B cell (primary cell): ENCODE measurements at regions not wholly inside any gene's neighbourhood (a gene's known extent, or its start where the extent isn't known, plus 50 kb on each side); places are given as distances from the start of the nearest gene placed in this dataset.

Source experiments
- ATAC-seq: fragments of 200-7000 bp; cut with Tn5 transposase; one replicate; pipeline ENCODE4 v1.10.0; 2021; ENCODE audit warnings: low read depth, mild to moderate bottlenecking, moderate number of reproducible peaks, moderate library complexity
- CTCF ChIA-PET: fragments of 350-600 bp; sonication (Branson Sonifier 250); formaldehyde crosslinking; loops from one replicate; lab custom pipeline; 2021; ENCODE audit warnings: antibody characterized with exemption, inconsistent platforms; lab: Charles Lee
- POLR2A ChIA-PET: fragments of 350-600 bp; sonication (Branson Sonifier 250); formaldehyde crosslinking; loops from one replicate; lab custom pipeline; 2021; ENCODE audit warnings: antibody characterized with exemption; lab: Charles Lee
- DNase-seq: peaks from one replicate; pipeline ENCODE4 v3.0.0; 2013
- H2AFZ ChIP-seq: 2 replicates; pipeline ENCODE4 v1.6.1; 2012; ENCODE audit warnings: mild to moderate bottlenecking, low read depth, low read length; ENCODE audit not compliant: insufficient read depth, poor library complexity, severe bottlenecking
- H3K27ac ChIP-seq, 2 donors: 1 replicate in 1 of 2; 2 replicates in 1 of 2; pipeline ENCODE4 v1.5.1; 2012 to 2013; ENCODE audit warnings: low read length in 2 of 2, mild to moderate bottlenecking in 2 of 2, moderate library complexity in 1 of 2
- H3K27me3 ChIP-seq, 4 experiments: fragments of 200-600 bp in 1 of 4; sonication (generic) in 1 of 4; replicated peaks in 1 of 4; 1 replicate in 2 of 4; 2 replicates in 2 of 4; pipeline versions ENCODE4 v1.6.1 to v1.7.0; 2013 to 2016; ENCODE audit warnings: low read length in 3 of 4, mild to moderate bottlenecking in 2 of 4, mixed read lengths in 1 of 4, moderate library complexity in 1 of 4; ENCODE audit not compliant: insufficient read depth in 4 of 4, control insufficient read depth in 3 of 4; ENCODE audit errors: control extremely low read depth in 1 of 4
- H3K36me3 ChIP-seq, 2 experiments: replicated peaks in 1 of 2; 1 replicate in 1 of 2; 2 replicates in 1 of 2; pipeline versions ENCODE4 v1.6.1 to v1.7.1; 2013; ENCODE audit warnings: low read length in 1 of 2; ENCODE audit not compliant: insufficient read depth in 2 of 2, control insufficient read depth in 1 of 2; ENCODE audit errors: control extremely low read depth in 1 of 2, extremely low read depth in 1 of 2
- H3K4me1 ChIP-seq, 2 donors: fragments of 200-600 bp in 1 of 2; sonication (generic) in 1 of 2; 1 replicate in 1 of 2; 2 replicates in 1 of 2; pipeline versions ENCODE4 v1.5.1 to v1.6.1; 2013 to 2017; ENCODE audit warnings: low read length in 2 of 2; ENCODE audit not compliant: control insufficient read depth in 2 of 2, insufficient read depth in 2 of 2
- H3K4me2 ChIP-seq: replicated peaks from 2 replicates; pipeline ENCODE3; 2012; ENCODE audit warnings: mild to moderate bottlenecking, low read depth, low read length; ENCODE audit not compliant: poor library complexity, severe bottlenecking
- H3K4me3 ChIP-seq, 5 experiments: fragments of 200-600 bp in 1 of 5; sonication (generic) in 1 of 5; 1 replicate in 3 of 5; 2 replicates in 2 of 5; pipeline versions ENCODE4 v1.5.1 to v1.7.0; 2011 to 2016; ENCODE audit warnings: low read length in 4 of 5, mild to moderate bottlenecking in 4 of 5, low read depth in 2 of 5, control low read depth in 1 of 5, moderate library complexity in 1 of 5; ENCODE audit not compliant: insufficient read depth in 1 of 5; ENCODE audit errors: control extremely low read depth in 1 of 5, extremely low read depth in 1 of 5
- H3K79me2 ChIP-seq: fragments of 200-600 bp; sonication (generic); one replicate; pipeline ENCODE4 v1.6.0; 2016; ENCODE audit warnings: low read length; ENCODE audit not compliant: control insufficient read depth, insufficient read depth
- H3K9ac ChIP-seq: fragments of 200-600 bp; sonication (generic); 2 replicates; pipeline ENCODE4 v1.6.1; 2017; ENCODE audit warnings: mild to moderate bottlenecking, low read length, moderate library complexity
- H3K9me3 ChIP-seq, 3 donors: one replicate each; pipeline versions ENCODE4 v1.6.1 to v1.7.1; 2013; ENCODE audit warnings: low read length in 2 of 3; ENCODE audit not compliant: control insufficient read depth in 2 of 3, insufficient read depth in 1 of 3; ENCODE audit errors: control extremely low read depth in 1 of 3
- H4K20me1 ChIP-seq: 2 replicates; pipeline ENCODE4 v1.6.0; 2012; ENCODE audit warnings: mild to moderate bottlenecking, low read length; ENCODE audit not compliant: insufficient read depth, control insufficient read depth, poor library complexity, severe bottlenecking
- H3K27ac Mint-ChIP-seq: one replicate; pipeline ENCODE4 v1.8.0; 2021; ENCODE audit warnings: mixed read lengths
- H3K27me3 Mint-ChIP-seq: one replicate; pipeline ENCODE4 v1.8.0; 2021; ENCODE audit warnings: mixed read lengths
- H3K4me1 Mint-ChIP-seq: one replicate; pipeline ENCODE4 v1.8.0; 2021; ENCODE audit warnings: mixed read lengths
- H3K4me3 Mint-ChIP-seq: one replicate; pipeline ENCODE4 v1.8.0; 2021; ENCODE audit warnings: mixed read lengths
- H3K9me3 Mint-ChIP-seq: one replicate; pipeline ENCODE4 v1.8.0; 2022; ENCODE audit warnings: mixed read lengths; ENCODE audit not compliant: insufficient read depth
- CTCF ChIP-seq: fragments of 200-600 bp; IDR thresholded peaks from one replicate; pipeline ENCODE4 v1.8.0; 2022; ENCODE audit warnings: antibody characterized with exemption, mild to moderate bottlenecking
- EZH2 ChIP-seq: IDR thresholded peaks from 2 replicates; pipeline ENCODE4 v1.6.1; 2012; ENCODE audit warnings: borderline replicate concordance, low read depth, mild to moderate bottlenecking, moderate library complexity, low read length; ENCODE audit not compliant: insufficient read depth, poor library complexity, severe bottlenecking
- WGBS: methylation state at CpG from one replicate; pipeline ENCODE4 v1.1.5; 2013; ENCODE audit warnings: missing lambda C conversion rate; ENCODE audit not compliant: insufficient coverage; 5-methylcytosine and 5-hydroxymethylcytosine counted together
- intact Hi-C: fragments of 100-400 bp; cut with micrococcal nuclease; formaldehyde crosslinking; loops from one replicate; pipeline ENCODE4 v1.10.0; 2022

- Histone ChIP-seq H3K27ac (no peak overlapping the region), H3K9ac (no peak overlapping the region), H3K27me3 (no peaks in the 10 kb centered on the region), H3K4me3 (no peak overlapping the region), H3K9me3 (no peaks in the 10 kb centered on the region), H3K4me1 (no peaks in the 10 kb centered on the region), H3K4me2 (no peak overlapping the region), H4K20me1 (no peaks in the 10 kb centered on the region), H3K79me2 (no peaks in the 10 kb centered on the region), H3K36me3 (no peaks in the 10 kb centered on the region), H2AFZ (no peak overlapping the region)
- DNase-seq (no peak), ATAC-seq (no peak)
- H3K9me3 Mint-ChIP-seq, result no peaks in the 10 kb centered on the region
- no peak overlapping the region for H3K4me3 Mint-ChIP-seq
- intact Hi-C loops, result no loop called here
- peaks cover 11% of the 10 kb centered on the region for H3K27me3 Mint-ChIP-seq
- TF ChIP-seq EZH2 (no peak), CTCF (no peak)
- POLR2A ChIA-PET, result no interaction called here
- CTCF ChIA-PET, result no interaction called here
- WGBS, result 100% methylated on average over 1 of the region's 1 CpG
- no peaks in the 10 kb centered on the region for H3K4me1 Mint-ChIP-seq
- H3K27ac Mint-ChIP-seq, result no peak overlapping the region
Observed at GRCh38 chr5:37988454-37989046, 148.7 kb upstream of the GDNF start.

- Mint-ChIP-seq H3K4me3 (no peak overlapping the region), H3K9me3 (no peaks in the 10 kb centered on the region), H3K27ac (no peak overlapping the region), H3K27me3 (peaks cover 7% of the 10 kb centered on the region), H3K4me1 (no peaks in the 10 kb centered on the region)
- Histone ChIP-seq H3K27ac (no peak overlapping the region), H3K36me3 (no peaks in the 10 kb centered on the region), H3K4me1 (no peaks in the 10 kb centered on the region), H3K27me3 (no peaks in the 10 kb centered on the region), H3K9me3 (no peaks in the 10 kb centered on the region), H2AFZ (no peak overlapping the region), H4K20me1 (no peaks in the 10 kb centered on the region), H3K9ac (no peak overlapping the region), H3K4me3 (no peak overlapping the region), H3K4me2 (no peak overlapping the region), H3K79me2 (no peaks in the 10 kb centered on the region)
- DNase-seq, result no peak
- ChIA-PET CTCF (no interaction called here), POLR2A (no interaction called here)
- no CpG with 5 or more reads among the region's 1 CpG for WGBS
- intact Hi-C loops, result no loop called here
- no peak for TF ChIP-seq EZH2
- no peak for TF ChIP-seq CTCF
- no peak for ATAC-seq
Observed at GRCh38 chr5:37984300-37984699, 144.5 kb upstream of the GDNF start.
